ENCODE measurements at regions not wholly inside any gene's neighbourhood (a gene's known extent, or its start where the extent isn't known, plus 50 kb on each side); places are given as distances from the start of the nearest gene placed in this dataset.

DNA sequence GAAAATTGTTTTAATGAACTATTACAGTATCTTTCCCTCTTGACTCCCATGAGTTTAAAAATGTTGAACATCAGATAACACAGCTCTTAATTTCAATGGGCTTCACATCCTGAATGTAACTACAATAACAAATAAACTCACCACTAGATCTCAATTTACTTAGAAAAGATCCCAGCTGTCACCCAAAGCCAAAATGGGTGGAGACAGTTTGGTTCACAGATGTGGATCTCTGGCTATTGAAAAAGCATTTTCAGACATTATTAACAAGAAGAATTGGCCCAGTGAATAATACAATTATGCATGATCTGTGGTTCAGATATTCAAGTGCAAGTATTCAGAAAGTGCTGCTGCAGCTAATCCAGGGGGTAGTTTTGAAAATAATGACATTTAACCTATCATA lies 184.7 kb upstream of the RALGAPA2 start:
- H2BK5ac ChIP-seq (ENCODE audit: low read length): no peak overlapping the region
- H3K4me2 ChIP-seq (ENCODE audit: insufficient read depth, low read length, poor library complexity, severe bottlenecking): no peak overlapping the region
- H2AK5ac ChIP-seq (ENCODE audit: low read depth, low read length): no peak overlapping the region
- H4K8ac ChIP-seq (ENCODE audit: low read depth, low read length): no peak overlapping the region
- no peak overlapping the region for H3K4ac ChIP-seq (ENCODE audit: low read length)
- H2BK120ac ChIP-seq (ENCODE audit: low read depth, low read length): no peak overlapping the region
- H3K18ac ChIP-seq (ENCODE audit: low read length): no peak overlapping the region
- peaks cover 0 to 8% (median 2%) of the 10 kb centered on the region in 3 experiments for H3K27me3 ChIP-seq (ENCODE audit: control insufficient read depth in 3 of 3, insufficient read depth in 3 of 3, low read depth in 1 of 3, low read length in 3 of 3)
- H3K9me3 ChIP-seq (replicated peaks in 1 of 2; ENCODE audit: control insufficient read depth in 2 of 2, insufficient read depth in 1 of 2, low read depth in 1 of 2, low read length in 2 of 2): peaks cover 0 to 3% of the 10 kb centered on the region in 2 donors
- H2BK15ac ChIP-seq (ENCODE audit: low read length): no peak overlapping the region
- no peak overlapping the region for H3K9ac ChIP-seq (ENCODE audit: low read depth, low read length, poor library complexity)
- H3K4me1 ChIP-seq (ENCODE audit: control insufficient read depth in 2 of 2, insufficient read depth in 1 of 2, low read depth in 1 of 2, low read length in 2 of 2): no peaks in the 10 kb centered on the region
- H4K91ac ChIP-seq (ENCODE audit: low read depth, low read length, poor library complexity): no peak overlapping the region
- H3K79me1 ChIP-seq (ENCODE audit: low read depth, low read length): no peaks in the 10 kb centered on the region
- H3K36me3 ChIP-seq (replicated peaks in 1 of 2; ENCODE audit: control insufficient read depth in 2 of 2, insufficient read depth in 2 of 2, low read length in 2 of 2): no peaks in the 10 kb centered on the region
- H3K27ac ChIP-seq (replicated peaks; ENCODE audit: low read length): no peak overlapping the region
- no peak overlapping the region for H3K23ac ChIP-seq (ENCODE audit: low read depth, low read length, poor library complexity)
- DNase-seq (ENCODE audit: low spot score): no peak
- no peak overlapping the region for H3K4me3 ChIP-seq (ENCODE audit: low read length in 2 of 2)
- H3K14ac ChIP-seq (ENCODE audit: low read length): no peak overlapping the region
- no peak overlapping the region for H2BK12ac ChIP-seq (ENCODE audit: low read length)
- no peak overlapping the region for H2AFZ ChIP-seq (ENCODE audit: low read length)

DNA sequence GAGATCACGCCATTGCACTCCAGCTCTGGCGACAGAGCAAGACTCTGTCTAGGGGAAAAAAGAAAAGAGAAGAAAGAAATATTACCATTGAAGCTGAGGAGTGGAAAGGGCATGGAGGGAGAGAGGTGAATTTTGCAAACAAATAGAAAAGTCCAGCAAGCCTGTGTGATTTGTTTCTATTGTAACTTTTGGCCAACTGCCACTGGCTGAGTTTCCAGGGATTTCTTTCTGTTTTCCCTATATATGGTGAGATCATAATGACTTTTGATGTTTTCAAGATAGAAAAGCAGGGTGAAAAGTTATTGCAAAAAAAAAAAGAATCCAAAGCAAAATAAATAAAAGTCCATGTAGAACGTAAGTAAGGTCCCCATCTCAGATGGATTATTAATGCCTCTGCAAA lies 184.2 kb upstream of the RALGAPA2 start:
- Histone ChIP-seq H3K14ac (ENCODE audit: low read length) (no peak overlapping the region), H3K9ac (ENCODE audit: low read depth, low read length, poor library complexity) (no peak overlapping the region), H3K27me3 (ENCODE audit: control insufficient read depth in 3 of 3, insufficient read depth in 3 of 3, low read depth in 1 of 3, low read length in 3 of 3) (peaks cover 0 to 10% (median 5%) of the 10 kb centered on the region in 3 experiments), H3K4me1 (ENCODE audit: control insufficient read depth in 2 of 2, insufficient read depth in 1 of 2, low read depth in 1 of 2, low read length in 2 of 2) (no peaks in the 10 kb centered on the region), H2BK5ac (ENCODE audit: low read length) (no peak overlapping the region), H3K36me3 (replicated peaks in 1 of 2; ENCODE audit: control insufficient read depth in 2 of 2, insufficient read depth in 2 of 2, low read length in 2 of 2) (no peaks in the 10 kb centered on the region), H3K23ac (ENCODE audit: low read depth, low read length, poor library complexity) (no peak overlapping the region), H3K27ac (replicated peaks; ENCODE audit: low read length) (no peak overlapping the region), H3K4ac (ENCODE audit: low read length) (no peak overlapping the region), H3K18ac (ENCODE audit: low read length) (no peak overlapping the region), H3K4me2 (ENCODE audit: insufficient read depth, low read length, poor library complexity, severe bottlenecking) (no peak overlapping the region), H2BK120ac (ENCODE audit: low read depth, low read length) (no peak overlapping the region), H2BK12ac (ENCODE audit: low read length) (no peak overlapping the region), H2AFZ (ENCODE audit: low read length) (no peak overlapping the region), H4K91ac (ENCODE audit: low read depth, low read length, poor library complexity) (no peak overlapping the region), H3K9me3 (replicated peaks in 1 of 2; ENCODE audit: control insufficient read depth in 2 of 2, insufficient read depth in 1 of 2, low read depth in 1 of 2, low read length in 2 of 2) (peaks cover 0 to 2% of the 10 kb centered on the region in 2 donors), H4K8ac (ENCODE audit: low read depth, low read length) (no peak overlapping the region), H2BK15ac (ENCODE audit: low read length) (no peak overlapping the region), H3K4me3 (ENCODE audit: low read length in 2 of 2) (no peak overlapping the region), H2AK5ac (ENCODE audit: low read depth, low read length) (no peak overlapping the region), H3K79me1 (ENCODE audit: low read depth, low read length) (no peaks in the 10 kb centered on the region)
- no CpG with 5 or more reads among the region's 3 CpGs for WGBS, 2 donors (ENCODE audit: extremely low coverage in 2 of 2, insufficient read length in 2 of 2, insufficient replicate concordance in 1 of 2)
- no peak for DNase-seq (ENCODE audit: low spot score)

DNA sequence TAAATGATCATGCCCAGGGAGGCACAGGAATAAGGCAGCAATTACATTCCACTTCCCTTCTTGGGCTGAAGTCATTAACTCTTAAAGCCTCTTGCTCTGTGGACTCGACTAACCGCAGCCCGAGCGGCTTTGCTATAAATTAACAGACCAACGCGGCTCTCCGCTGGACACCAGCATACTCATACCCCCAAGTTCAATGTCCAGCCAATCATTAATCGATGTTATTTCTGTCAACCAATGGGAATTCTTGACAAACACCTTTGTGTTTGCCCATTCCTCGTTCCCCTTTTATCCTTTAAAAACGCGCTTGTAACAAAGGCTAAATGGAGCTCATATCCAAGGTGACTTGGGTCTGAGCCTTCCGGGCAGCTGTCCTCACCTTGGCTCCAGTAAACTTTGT lies 183.1 kb upstream of the RALGAPA2 start:
- no peak overlapping the region for H4K8ac ChIP-seq (ENCODE audit: low read depth, low read length)
- H2AFZ ChIP-seq (ENCODE audit: low read length): no peak overlapping the region
- no peak overlapping the region for H3K14ac ChIP-seq (ENCODE audit: low read length)
- no CpG with 5 or more reads among the region's 12 CpGs for WGBS, 2 donors (ENCODE audit: extremely low coverage in 2 of 2, insufficient read length in 2 of 2, insufficient replicate concordance in 1 of 2)
- H3K36me3 ChIP-seq (replicated peaks in 1 of 2; ENCODE audit: control insufficient read depth in 2 of 2, insufficient read depth in 2 of 2, low read length in 2 of 2): no peaks in the 10 kb centered on the region
- no peak overlapping the region for H2BK15ac ChIP-seq (ENCODE audit: low read length)
- no peak overlapping the region for H2BK12ac ChIP-seq (ENCODE audit: low read length)
- no peak overlapping the region for H3K18ac ChIP-seq (ENCODE audit: low read length)
- no peak overlapping the region for H3K9ac ChIP-seq (ENCODE audit: low read depth, low read length, poor library complexity)
- H3K4ac ChIP-seq (ENCODE audit: low read length): no peak overlapping the region
- H3K79me1 ChIP-seq (ENCODE audit: low read depth, low read length): no peaks in the 10 kb centered on the region
- no peak overlapping the region for H3K4me3 ChIP-seq (ENCODE audit: low read length in 2 of 2)
- H2BK5ac ChIP-seq (ENCODE audit: low read length): no peak overlapping the region
- H3K4me1 ChIP-seq (ENCODE audit: control insufficient read depth in 2 of 2, insufficient read depth in 1 of 2, low read depth in 1 of 2, low read length in 2 of 2): no peaks in the 10 kb centered on the region
- H3K27me3 ChIP-seq (ENCODE audit: control insufficient read depth in 3 of 3, insufficient read depth in 3 of 3, low read depth in 1 of 3, low read length in 3 of 3): peaks cover 0 to 13% (median 11%) of the 10 kb centered on the region in 3 experiments
- no peaks in the 10 kb centered on the region for H3K9me3 ChIP-seq (replicated peaks in 1 of 2; ENCODE audit: control insufficient read depth in 2 of 2, insufficient read depth in 1 of 2, low read depth in 1 of 2, low read length in 2 of 2)
- H4K91ac ChIP-seq (ENCODE audit: low read depth, low read length, poor library complexity): no peak overlapping the region
- no peak overlapping the region for H2BK120ac ChIP-seq (ENCODE audit: low read depth, low read length)
- no peak overlapping the region for H3K23ac ChIP-seq (ENCODE audit: low read depth, low read length, poor library complexity)
- H2AK5ac ChIP-seq (ENCODE audit: low read depth, low read length): no peak overlapping the region
- H3K27ac ChIP-seq (replicated peaks; ENCODE audit: low read length): no peak overlapping the region
- no peak overlapping the region for H3K4me2 ChIP-seq (ENCODE audit: insufficient read depth, low read length, poor library complexity, severe bottlenecking)
- DNase-seq (ENCODE audit: low spot score): no peak

DNA sequence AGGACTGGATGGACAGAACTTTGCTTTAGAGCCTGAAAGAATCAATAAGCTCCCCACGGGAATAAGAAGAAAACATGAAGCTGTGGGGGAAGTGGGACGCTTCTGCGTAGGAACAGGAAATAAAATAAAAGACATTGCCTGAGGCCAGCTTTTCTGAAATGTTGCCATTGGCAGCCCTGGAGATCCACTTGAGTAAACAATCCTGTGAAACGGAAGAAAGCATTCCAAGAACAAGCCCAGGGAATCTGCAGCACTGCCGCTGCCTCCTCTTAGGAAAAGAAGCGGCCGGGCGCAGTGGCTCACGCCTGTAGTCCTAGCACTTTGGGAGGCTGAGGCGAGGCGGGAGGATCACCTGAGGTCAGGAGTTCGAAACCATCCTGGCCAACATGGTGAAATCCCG lies 182.3 kb upstream of the RALGAPA2 start:
- no peak for DNase-seq (ENCODE audit: low spot score)

More for the DNA sequence above, 182.3 kb upstream of the RALGAPA2 start:
- no peak overlapping the region for H2BK5ac ChIP-seq (ENCODE audit: low read length)
- no peak overlapping the region for H2AFZ ChIP-seq (ENCODE audit: low read length)
- H2AK5ac ChIP-seq (ENCODE audit: low read depth, low read length): no peak overlapping the region
- H3K14ac ChIP-seq (ENCODE audit: low read length): no peak overlapping the region
- no peak overlapping the region for H3K4me3 ChIP-seq (ENCODE audit: low read length in 2 of 2)
- no peak overlapping the region for H3K18ac ChIP-seq (ENCODE audit: low read length)
- H3K27ac ChIP-seq (replicated peaks; ENCODE audit: low read length): no peak overlapping the region
- H2BK120ac ChIP-seq (ENCODE audit: low read depth, low read length): no peak overlapping the region
- WGBS, 2 donors (ENCODE audit: extremely low coverage in 2 of 2, insufficient read length in 2 of 2, insufficient replicate concordance in 1 of 2): no CpG with 5 or more reads among the region's 13 CpGs
- H3K4ac ChIP-seq (ENCODE audit: low read length): no peak overlapping the region
- no peak overlapping the region for H2BK15ac ChIP-seq (ENCODE audit: low read length)
- no peak overlapping the region for H4K91ac ChIP-seq (ENCODE audit: low read depth, low read length, poor library complexity)
- no peaks in the 10 kb centered on the region for H3K4me1 ChIP-seq (ENCODE audit: control insufficient read depth in 2 of 2, insufficient read depth in 1 of 2, low read depth in 1 of 2, low read length in 2 of 2)
- H3K9ac ChIP-seq (ENCODE audit: low read depth, low read length, poor library complexity): no peak overlapping the region
- H4K8ac ChIP-seq (ENCODE audit: low read depth, low read length): no peak overlapping the region
- no peaks in the 10 kb centered on the region for H3K36me3 ChIP-seq (replicated peaks in 1 of 2; ENCODE audit: control insufficient read depth in 2 of 2, insufficient read depth in 2 of 2, low read length in 2 of 2)
- H3K9me3 ChIP-seq (replicated peaks in 1 of 2; ENCODE audit: control insufficient read depth in 2 of 2, insufficient read depth in 1 of 2, low read depth in 1 of 2, low read length in 2 of 2): no peaks in the 10 kb centered on the region
- no peaks in the 10 kb centered on the region for H3K79me1 ChIP-seq (ENCODE audit: low read depth, low read length)
- no peak overlapping the region for H3K4me2 ChIP-seq (ENCODE audit: insufficient read depth, low read length, poor library complexity, severe bottlenecking)
- H3K23ac ChIP-seq (ENCODE audit: low read depth, low read length, poor library complexity): no peak overlapping the region
- H2BK12ac ChIP-seq (ENCODE audit: low read length): no peak overlapping the region
- peaks cover 0 to 17% (median 11%) of the 10 kb centered on the region in 3 experiments for H3K27me3 ChIP-seq (ENCODE audit: control insufficient read depth in 3 of 3, insufficient read depth in 3 of 3, low read depth in 1 of 3, low read length in 3 of 3)
